H9 (cell line): ENCODE measurements at regions not wholly inside any gene's neighbourhood (a gene's known extent, or its start where the extent isn't known, plus 50 kb on each side); places are given as distances from the start of the nearest gene placed in this dataset.
A peak's percentile ranks its signal among the peaks of the same experiment; 100 is the strongest.

Experiments
- DNase-seq: peaks from one replicate; pipeline ENCODE4 v3.0.0-alpha.2; 2017
- H2AFZ ChIP-seq: one replicate; pipeline ENCODE4 v1.6.1; 2013; ENCODE audit warnings: mild to moderate bottlenecking, low read length, control low read depth, moderate library complexity
- H2AK5ac ChIP-seq: 2 replicates; pipeline ENCODE4 v1.6.1; 2013; ENCODE audit warnings: low read length, control low read depth, mixed read lengths; ENCODE audit not compliant: insufficient read length
- H2BK120ac ChIP-seq: one replicate; pipeline ENCODE4 v1.6.1; 2013; ENCODE audit warnings: low read depth, mild to moderate bottlenecking, low read length, control low read depth, inconsistent platforms; ENCODE audit not compliant: poor library complexity, severe bottlenecking
- H2BK12ac ChIP-seq: 2 replicates; pipeline ENCODE4 v1.6.1; 2013; ENCODE audit warnings: low read length, control low read depth, mixed read lengths, low read depth; ENCODE audit not compliant: insufficient read length
- H2BK15ac ChIP-seq: 2 replicates; pipeline ENCODE4 v1.6.1; 2013; ENCODE audit warnings: low read depth, low read length, control low read depth
- H2BK20ac ChIP-seq: one replicate; pipeline ENCODE4 v1.6.1; 2013; ENCODE audit warnings: low read depth, mild to moderate bottlenecking, low read length, control low read depth, inconsistent platforms; ENCODE audit not compliant: poor library complexity, severe bottlenecking
- H2BK5ac ChIP-seq: 2 replicates; pipeline ENCODE4 v1.6.1; 2013; ENCODE audit warnings: low read length, control low read depth, mixed read lengths; ENCODE audit not compliant: insufficient read length
- H3K14ac ChIP-seq: 2 replicates; pipeline ENCODE4 v1.6.1; 2013; ENCODE audit warnings: low read length, control low read depth; ENCODE audit not compliant: insufficient read depth
- H3K18ac ChIP-seq: 2 replicates; pipeline ENCODE4 v1.6.1; 2013; ENCODE audit warnings: low read depth, mild to moderate bottlenecking, mixed read lengths, low read length, control low read depth; ENCODE audit not compliant: insufficient read length
- H3K23ac ChIP-seq: 2 replicates; pipeline ENCODE4 v1.6.1; 2013; ENCODE audit warnings: low read length, control low read depth, mixed read lengths, low read depth; ENCODE audit not compliant: insufficient read length
- H3K23me2 ChIP-seq: 2 replicates; pipeline ENCODE4 v1.6.1; 2013; ENCODE audit warnings: low read depth, mild to moderate bottlenecking, mixed read lengths, low read length, control low read depth; ENCODE audit not compliant: insufficient read length, poor library complexity, severe bottlenecking
- H3K27ac ChIP-seq: 2 replicates; pipeline ENCODE4 v1.5.1; 2013; ENCODE audit warnings: low read length, control low read depth, mixed read lengths, low read depth; ENCODE audit not compliant: insufficient read length
- H3K27me3 ChIP-seq: 2 replicates; pipeline ENCODE4 v1.6.1; 2013; ENCODE audit warnings: low read length, control low read depth, inconsistent platforms; ENCODE audit not compliant: insufficient read depth
- H3K4ac ChIP-seq: 2 replicates; pipeline ENCODE4 v1.6.1; 2013; ENCODE audit warnings: low read depth, mild to moderate bottlenecking, control low read depth, inconsistent platforms, low read length, moderate library complexity
- H3K4me1 ChIP-seq: 2 replicates; pipeline ENCODE4 v1.6.1; 2013; ENCODE audit warnings: low read length, control low read depth, inconsistent platforms; ENCODE audit not compliant: insufficient read depth
- H3K4me2 ChIP-seq: 2 replicates; pipeline ENCODE4 v1.6.1; 2013; ENCODE audit warnings: low read length, control low read depth, mixed read lengths; ENCODE audit not compliant: insufficient read length, insufficient read depth
- H3K56ac ChIP-seq: 2 replicates; pipeline ENCODE4 v1.6.1; 2013; ENCODE audit warnings: low read depth, mild to moderate bottlenecking, mixed read lengths, low read length, control low read depth; ENCODE audit not compliant: insufficient read length
- H3K79me1 ChIP-seq: 2 replicates; pipeline ENCODE4 v1.6.1; 2013; ENCODE audit warnings: low read depth, mild to moderate bottlenecking, moderate library complexity, low read length, control low read depth, inconsistent platforms; ENCODE audit not compliant: insufficient read depth, poor library complexity, severe bottlenecking
- H3K79me2 ChIP-seq: 2 replicates; pipeline ENCODE4 v1.6.1; 2013; ENCODE audit warnings: low read length, control low read depth, inconsistent platforms; ENCODE audit not compliant: insufficient read depth
- H3K9ac ChIP-seq: 2 replicates; pipeline ENCODE4 v1.6.1; 2013; ENCODE audit warnings: low read length, control low read depth, mixed read lengths; ENCODE audit not compliant: insufficient read length; ENCODE audit errors: extremely low read depth
- H3K9me3 ChIP-seq: one replicate; pipeline ENCODE4 v1.6.1; 2013; ENCODE audit warnings: low read depth, low read length, inconsistent platforms; ENCODE audit not compliant: control insufficient read depth
- H3T11ph ChIP-seq: one replicate; pipeline ENCODE4 v1.6.1; 2013; ENCODE audit warnings: mild to moderate bottlenecking, low read length, control low read depth, inconsistent platforms
- H4K20me1 ChIP-seq: one replicate; pipeline ENCODE4 v1.6.1; 2013; ENCODE audit not compliant: control insufficient read depth, insufficient read length, insufficient read depth
- H4K5ac ChIP-seq: 2 replicates; pipeline ENCODE4 v1.6.1; 2013; ENCODE audit warnings: low read depth, mild to moderate bottlenecking, mixed read lengths, low read length, control low read depth; ENCODE audit not compliant: insufficient read length
- H4K8ac ChIP-seq: replicated peaks from 2 replicates; pipeline ENCODE4 v1.6.1; 2013; ENCODE audit warnings: low read length, control low read depth, mixed read lengths, low read depth; ENCODE audit not compliant: insufficient read length
- H4K91ac ChIP-seq: 2 replicates; pipeline ENCODE4 v1.6.1; 2013; ENCODE audit warnings: low read depth, mild to moderate bottlenecking, moderate library complexity, mixed read lengths, low read length, control low read depth; ENCODE audit not compliant: insufficient read length
- H3K27ac Mint-ChIP-seq, 3 experiments: 2 replicates in 2 of 3; 3 replicates in 1 of 3; pipeline ENCODE4 v1.8.0; 2020 to 2021; ENCODE audit warnings: mixed read lengths in 3 of 3, mild to moderate bottlenecking in 1 of 3, moderate library complexity in 1 of 3
- H3K27me3 Mint-ChIP-seq: 2 replicates; pipeline ENCODE4 v1.8.0; 2021; ENCODE audit warnings: low read depth, mild to moderate bottlenecking, moderate library complexity, mixed read lengths
- H3K36me3 Mint-ChIP-seq, 3 experiments: 2 replicates in 2 of 3; 3 replicates in 1 of 3; pipeline ENCODE4 v1.8.0; 2020 to 2021; ENCODE audit warnings: low read depth in 3 of 3, mixed read lengths in 3 of 3; ENCODE audit not compliant: insufficient read depth in 1 of 3
- H3K4me1 Mint-ChIP-seq, 2 experiments: 2 replicates each; pipeline ENCODE4 v1.8.0; 2020; ENCODE audit warnings: mixed read lengths in 2 of 2
- H3K4me3 Mint-ChIP-seq, 2 experiments: 2 replicates in 1 of 2; 3 replicates in 1 of 2; pipeline ENCODE4 v1.8.0; 2020 to 2021; ENCODE audit warnings: mild to moderate bottlenecking in 2 of 2, mixed read lengths in 2 of 2, moderate library complexity in 1 of 2
- H3K9me3 Mint-ChIP-seq, 2 experiments: 2 replicates in 1 of 2; 3 replicates in 1 of 2; pipeline ENCODE4 v1.8.0; 2020; ENCODE audit warnings: mild to moderate bottlenecking in 2 of 2, mixed read lengths in 2 of 2, moderate library complexity in 1 of 2
- WGBS: extraction: QIAGEN DNeasy Blood & Tissue Kit; methylation state at CpG from one replicate; pipeline ENCODE4 v1.1.7; 2013; ENCODE audit warnings: missing lambda C conversion rate, low lambda C conversion rate, mixed read lengths; ENCODE audit not compliant: insufficient read length; ENCODE audit errors: extremely low coverage; 5-methylcytosine and 5-hydroxymethylcytosine counted together
- TF ChIP-seq, protein P1 (sequence below): fragments of 200-600 bp; sonication (generic); conservative IDR thresholded peaks from 3 replicates; pipeline ENCODE4 v1.8.0; 2021; ENCODE audit warnings: antibody characterized with exemption, mild to moderate bottlenecking

- H3K4me1 ChIP-seq, result no peaks in the 10 kb centered on the region; the same call in 1 of the 2 replicates
- 0 out of 7 replicates have a peak overlapping the region, but pooled peaks of 2 of the 3 experiments have one; percentile 31 to 42 for H3K27ac Mint-ChIP-seq
- no peaks in the 10 kb centered on the region for H3K79me1 ChIP-seq
- no peaks in the 10 kb centered on the region for H4K20me1 ChIP-seq
- TF ChIP-seq, protein P1, sequence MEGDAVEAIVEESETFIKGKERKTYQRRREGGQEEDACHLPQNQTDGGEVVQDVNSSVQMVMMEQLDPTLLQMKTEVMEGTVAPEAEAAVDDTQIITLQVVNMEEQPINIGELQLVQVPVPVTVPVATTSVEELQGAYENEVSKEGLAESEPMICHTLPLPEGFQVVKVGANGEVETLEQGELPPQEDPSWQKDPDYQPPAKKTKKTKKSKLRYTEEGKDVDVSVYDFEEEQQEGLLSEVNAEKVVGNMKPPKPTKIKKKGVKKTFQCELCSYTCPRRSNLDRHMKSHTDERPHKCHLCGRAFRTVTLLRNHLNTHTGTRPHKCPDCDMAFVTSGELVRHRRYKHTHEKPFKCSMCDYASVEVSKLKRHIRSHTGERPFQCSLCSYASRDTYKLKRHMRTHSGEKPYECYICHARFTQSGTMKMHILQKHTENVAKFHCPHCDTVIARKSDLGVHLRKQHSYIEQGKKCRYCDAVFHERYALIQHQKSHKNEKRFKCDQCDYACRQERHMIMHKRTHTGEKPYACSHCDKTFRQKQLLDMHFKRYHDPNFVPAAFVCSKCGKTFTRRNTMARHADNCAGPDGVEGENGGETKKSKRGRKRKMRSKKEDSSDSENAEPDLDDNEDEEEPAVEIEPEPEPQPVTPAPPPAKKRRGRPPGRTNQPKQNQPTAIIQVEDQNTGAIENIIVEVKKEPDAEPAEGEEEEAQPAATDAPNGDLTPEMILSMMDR, result no peak
- WGBS, result no CpG with 5 or more reads among the region's 4 CpGs
- no peak overlapping the region for H3K4me3 Mint-ChIP-seq
- H3T11ph ChIP-seq, result no peak overlapping the region
- H4K91ac ChIP-seq, result no peak overlapping the region
- no peak overlapping the region for H3K27ac ChIP-seq
- H3K9me3 Mint-ChIP-seq, result peaks cover 3 to 5% of the 10 kb centered on the region in 2 experiments; a peak in 4 of 5 replicates
- H3K27me3 ChIP-seq, result no peaks in the 10 kb centered on the region
- no peak overlapping the region for H2BK20ac ChIP-seq
- peaks cover 0 to 2% (median 0%) of the 10 kb centered on the region in 3 experiments; a peak in 2 of 7 replicates for H3K36me3 Mint-ChIP-seq
- no peak overlapping the region for H2BK5ac ChIP-seq
- H3K27me3 Mint-ChIP-seq, result no peaks in the 10 kb centered on the region
- no peak overlapping the region for H3K18ac ChIP-seq
- DNase-seq, result peak; percentile 42
- peaks cover 3% of the 10 kb centered on the region for H3K9me3 ChIP-seq
- H2AFZ ChIP-seq, result no peak overlapping the region
- H3K9ac ChIP-seq, result no peak overlapping the region
- H3K56ac ChIP-seq, result no peak overlapping the region
- H2AK5ac ChIP-seq, result no peak overlapping the region
- no peak overlapping the region for H3K4ac ChIP-seq
- H3K23ac ChIP-seq, result no peak overlapping the region
- H3K4me1 Mint-ChIP-seq, result peaks cover 9% of the 10 kb centered on the region in 2 experiments
- no peak overlapping the region for H2BK15ac ChIP-seq
- no peak overlapping the region for H2BK12ac ChIP-seq
- H3K23me2 ChIP-seq, result no peaks in the 10 kb centered on the region
- no peak overlapping the region for H3K14ac ChIP-seq
- no peak overlapping the region for H2BK120ac ChIP-seq
- H3K4me2 ChIP-seq, result no peak overlapping the region
- no peak overlapping the region for H4K8ac ChIP-seq
- H4K5ac ChIP-seq, result no peak overlapping the region
- no peaks in the 10 kb centered on the region for H3K79me2 ChIP-seq
Measured at GRCh38 chr12:92987846-92988621, 58.9 kb upstream of the EEA1 start.
